Suprapubic skin (tissue), 4 donors: ENCODE measurements at regions not wholly inside any gene's neighbourhood (a gene's known extent, or its start where the extent isn't known, plus 50 kb on each side); places are given as distances from the start of the nearest gene placed in this dataset.

Experiments used
- DNase-seq, 2 donors: peaks; one replicate each; pipeline ENCODE4 v3.0.0-alpha.2; 2019; ENCODE audit warnings: low spot score in 2 of 2
- H3K27ac ChIP-seq: fragments of 200-600 bp; sonication (generic); one replicate; pipeline ENCODE4 v1.5.1; 2019
- H3K27me3 ChIP-seq: fragments of 200-600 bp; sonication (generic); one replicate; pipeline ENCODE4 v1.5.1; 2019
- H3K36me3 ChIP-seq: fragments of 200-600 bp; sonication (generic); one replicate; pipeline ENCODE4 v1.5.1; 2019
- H3K4me1 ChIP-seq: fragments of 200-600 bp; sonication (generic); one replicate; pipeline ENCODE4 v1.5.1; 2019
- H3K4me3 ChIP-seq: fragments of 200-600 bp; sonication (generic); one replicate; pipeline ENCODE4 v1.5.1; 2019; ENCODE audit warnings: mild to moderate bottlenecking
- H3K9me3 ChIP-seq: fragments of 200-600 bp; sonication (generic); one replicate; pipeline ENCODE4 v1.5.1; 2019
- EP300 ChIP-seq: sonication (generic); formaldehyde crosslinking; IDR thresholded peaks from one replicate; pipeline ENCODE4 v1.6.1; 2017; ENCODE audit warnings: antibody characterized with exemption
- POLR2A ChIP-seq, 2 donors: fragments of 450-650 bp; IDR thresholded peaks; one replicate each; pipeline ENCODE4 v1.6.1; 2017; ENCODE audit warnings: antibody characterized with exemption in 2 of 2, mild to moderate bottlenecking in 2 of 2, moderate library complexity in 2 of 2
- POLR2AphosphoS5 ChIP-seq, 3 donors: sonication (generic); formaldehyde crosslinking; IDR thresholded peaks; one replicate each; pipeline ENCODE4 v1.6.1; 2017; ENCODE audit warnings: antibody characterized with exemption in 3 of 3
- WGBS: methylation state at CpG from one replicate; pipeline ENCODE4 v1.1.5; 2018; 5-methylcytosine and 5-hydroxymethylcytosine counted together
- TF ChIP-seq, protein P1 (sequence below), 2 donors: fragments of 200-600 bp in 1 of 2; fragments of 450-650 bp in 1 of 2; sonication (generic) in 1 of 2; IDR thresholded peaks; one replicate each; pipeline ENCODE4 v1.5.1; 2016 to 2019; ENCODE audit warnings: antibody characterized with exemption in 2 of 2, mild to moderate bottlenecking in 1 of 2, moderate library complexity in 1 of 2

DNA sequence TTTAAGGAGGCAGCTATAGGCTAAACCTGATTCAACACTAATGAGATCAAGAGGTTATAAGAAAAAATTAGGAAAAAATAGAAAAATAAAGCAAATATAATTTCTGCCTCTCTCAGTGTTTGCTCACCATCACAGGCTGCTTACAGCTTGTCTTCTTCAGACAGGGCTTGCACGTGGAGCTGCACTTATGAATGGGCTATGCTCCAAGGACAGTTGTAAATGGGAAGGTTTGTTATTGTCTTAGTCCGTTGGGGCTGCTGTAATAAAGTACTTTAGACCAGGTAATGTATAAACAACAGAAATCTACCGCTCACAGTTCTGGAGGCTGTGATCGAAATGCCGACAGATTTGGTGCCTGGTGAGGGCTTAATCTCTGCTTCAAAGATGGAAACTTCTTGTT lies 219.8 kb downstream of the NEBL start:
- no peak for DNase-seq
- H3K36me3 ChIP-seq, result no peaks in the 10 kb centered on the region
- H3K4me1 ChIP-seq, result no peaks in the 10 kb centered on the region
- 87% methylated on average over 5 of the region's 5 CpGs for WGBS
- H3K27me3 ChIP-seq, result no peaks in the 10 kb centered on the region
- no peak overlapping the region for H3K4me3 ChIP-seq
- no peak for TF ChIP-seq POLR2AphosphoS5 (IDR thresholded peaks at IDR 0.05)
- TF ChIP-seq, protein P1, sequence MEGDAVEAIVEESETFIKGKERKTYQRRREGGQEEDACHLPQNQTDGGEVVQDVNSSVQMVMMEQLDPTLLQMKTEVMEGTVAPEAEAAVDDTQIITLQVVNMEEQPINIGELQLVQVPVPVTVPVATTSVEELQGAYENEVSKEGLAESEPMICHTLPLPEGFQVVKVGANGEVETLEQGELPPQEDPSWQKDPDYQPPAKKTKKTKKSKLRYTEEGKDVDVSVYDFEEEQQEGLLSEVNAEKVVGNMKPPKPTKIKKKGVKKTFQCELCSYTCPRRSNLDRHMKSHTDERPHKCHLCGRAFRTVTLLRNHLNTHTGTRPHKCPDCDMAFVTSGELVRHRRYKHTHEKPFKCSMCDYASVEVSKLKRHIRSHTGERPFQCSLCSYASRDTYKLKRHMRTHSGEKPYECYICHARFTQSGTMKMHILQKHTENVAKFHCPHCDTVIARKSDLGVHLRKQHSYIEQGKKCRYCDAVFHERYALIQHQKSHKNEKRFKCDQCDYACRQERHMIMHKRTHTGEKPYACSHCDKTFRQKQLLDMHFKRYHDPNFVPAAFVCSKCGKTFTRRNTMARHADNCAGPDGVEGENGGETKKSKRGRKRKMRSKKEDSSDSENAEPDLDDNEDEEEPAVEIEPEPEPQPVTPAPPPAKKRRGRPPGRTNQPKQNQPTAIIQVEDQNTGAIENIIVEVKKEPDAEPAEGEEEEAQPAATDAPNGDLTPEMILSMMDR (IDR thresholded peaks at IDR 0.05), result no peak
- TF ChIP-seq POLR2A (IDR thresholded peaks at IDR 0.05), result no peak
- no peak for TF ChIP-seq EP300
- no peaks in the 10 kb centered on the region for H3K9me3 ChIP-seq
- H3K27ac ChIP-seq, result no peak overlapping the region

DNA sequence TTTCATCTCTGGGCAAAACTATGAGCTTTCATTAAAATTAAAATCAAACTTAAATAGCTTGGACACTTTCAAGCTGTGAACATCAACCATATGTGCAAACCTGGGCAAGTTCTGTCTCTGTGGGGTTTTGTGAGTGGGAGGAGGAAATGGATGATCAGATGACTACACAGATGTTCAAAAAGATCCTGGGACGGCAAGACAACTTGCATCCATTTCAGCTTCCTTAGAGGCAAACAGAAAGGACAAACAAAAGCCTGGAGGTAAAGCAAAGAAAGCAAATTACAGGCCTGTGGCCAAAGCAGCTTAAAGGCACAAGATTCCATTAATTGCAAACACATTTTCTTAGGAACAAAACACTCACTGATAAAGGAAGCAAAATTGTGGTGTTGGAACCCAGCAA lies 222.2 kb downstream of the NEBL start:
- WGBS, result 18% methylated on average over 1 of the region's 1 CpG
- TF ChIP-seq EP300 (no peak), POLR2AphosphoS5 (IDR thresholded peaks at IDR 0.05) (no peak), POLR2A (IDR thresholded peaks at IDR 0.05) (no peak)
- TF ChIP-seq, protein P1 (IDR thresholded peaks at IDR 0.05), result no peak
- H3K9me3 ChIP-seq, result no peaks in the 10 kb centered on the region
- H3K36me3 ChIP-seq, result no peaks in the 10 kb centered on the region
- H3K27ac ChIP-seq, result no peak overlapping the region
- H3K4me1 ChIP-seq, result no peaks in the 10 kb centered on the region
- H3K4me3 ChIP-seq, result no peak overlapping the region
- DNase-seq, result no peak
- H3K27me3 ChIP-seq, result no peaks in the 10 kb centered on the region

GRCh38 chr10:20673175-20673574 lies 223.9 kb downstream of the NEBL start:
- DNase-seq, result no peak
- WGBS, result 79% methylated on average over 4 of the region's 4 CpGs
- Histone ChIP-seq H3K27ac (no peak overlapping the region), H3K4me1 (no peaks in the 10 kb centered on the region), H3K4me3 (no peak overlapping the region), H3K27me3 (no peaks in the 10 kb centered on the region), H3K36me3 (no peaks in the 10 kb centered on the region), H3K9me3 (no peaks in the 10 kb centered on the region)
- TF ChIP-seq, protein P1 (IDR thresholded peaks at IDR 0.05), result no peak
- no peak for TF ChIP-seq POLR2AphosphoS5 (IDR thresholded peaks at IDR 0.05)
- no peak for TF ChIP-seq EP300
- no peak for TF ChIP-seq POLR2A (IDR thresholded peaks at IDR 0.05)

DNA sequence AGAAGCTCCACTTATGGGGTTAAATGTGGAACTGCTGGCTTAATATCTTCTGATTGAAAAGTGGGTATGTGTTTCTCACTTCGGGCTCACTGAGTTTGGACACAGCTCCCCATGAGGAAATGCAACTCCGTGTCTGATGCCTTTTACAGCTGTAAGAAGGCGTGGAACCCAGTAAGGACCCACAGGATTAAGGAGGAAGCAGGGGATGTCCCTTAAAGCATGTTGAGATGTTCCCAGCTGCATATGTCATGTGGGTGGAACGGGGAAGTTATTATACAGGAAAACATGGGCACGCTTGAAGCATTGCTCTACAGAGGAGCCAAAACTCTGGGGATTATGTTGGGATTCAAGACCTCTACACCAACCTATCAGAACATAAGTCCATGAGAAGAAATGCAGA lies 224.4 kb downstream of the NEBL start:
- Histone ChIP-seq H3K4me1 (no peaks in the 10 kb centered on the region), H3K4me3 (no peak overlapping the region), H3K9me3 (no peaks in the 10 kb centered on the region), H3K27me3 (no peaks in the 10 kb centered on the region), H3K36me3 (no peaks in the 10 kb centered on the region), H3K27ac (no peak overlapping the region)
- WGBS, result 36% methylated on average over 5 of the region's 5 CpGs
- TF ChIP-seq POLR2A (IDR thresholded peaks at IDR 0.05) (no peak), POLR2AphosphoS5 (IDR thresholded peaks at IDR 0.05) (no peak), EP300 (no peak)
- TF ChIP-seq, protein P1 (IDR thresholded peaks at IDR 0.05), result no peak
- no peak for DNase-seq

DNA sequence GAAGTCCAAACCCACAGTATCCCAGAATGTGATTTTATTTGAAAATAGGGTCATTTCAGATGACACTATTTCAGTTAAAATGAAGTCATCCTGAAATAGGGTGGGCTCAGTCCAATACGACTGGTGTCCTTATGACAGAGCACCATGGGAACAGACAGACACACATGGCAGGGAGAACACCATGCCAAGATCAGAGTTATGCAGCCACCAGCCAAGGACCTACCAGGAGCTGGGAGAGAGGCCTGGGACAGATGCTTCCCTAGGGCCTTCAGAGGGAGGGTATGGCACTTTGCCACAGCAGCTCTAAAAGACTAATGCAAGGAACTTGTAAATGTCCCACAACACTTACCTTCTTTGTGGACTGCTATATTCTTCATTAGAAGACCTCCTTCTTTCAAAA lies 226.5 kb downstream of the NEBL start:
- TF ChIP-seq POLR2AphosphoS5 (IDR thresholded peaks at IDR 0.05) (no peak), POLR2A (IDR thresholded peaks at IDR 0.05) (no peak), EP300 (no peak)
- TF ChIP-seq, protein P1 (IDR thresholded peaks at IDR 0.05), result no peak
- Histone ChIP-seq H3K36me3 (no peaks in the 10 kb centered on the region), H3K4me1 (no peaks in the 10 kb centered on the region), H3K27me3 (no peaks in the 10 kb centered on the region), H3K9me3 (no peaks in the 10 kb centered on the region), H3K4me3 (no peak overlapping the region), H3K27ac (no peak overlapping the region)
- WGBS, result 75% methylated on average over 1 of the region's 1 CpG
- no peak for DNase-seq
